HCT116 (cell line): ENCODE measurements at regions not wholly inside any gene's neighbourhood (a gene's known extent, or its start where the extent isn't known, plus 50 kb on each side); places are given as distances from the start of the nearest gene placed in this dataset.

ENCODE experiments used
- ATAC-seq: fragments of 200-7000 bp; cut with Tn5 transposase; 2 replicates; pipeline ENCODE4 v1.9.1; 2020; ENCODE audit warnings: mild to moderate bottlenecking, moderate library complexity
- BruUV-seq: library from RNA; stranded (reverse); fragments of 400-500 nt; replicated peaks from 2 replicates; lab custom pipeline; 2021; lab: Mats Ljungman, UMichigan
- CTCF ChIA-PET: fragments of 300-600 bp; sonication (Branson Sonifier 250); formaldehyde crosslinking; loops from one replicate; lab custom pipeline; 2021; ENCODE audit warnings: antibody characterized with exemption; lab: Charles Lee
- POLR2A ChIA-PET: fragments of 300-600, 350-600 bp; sonication (Branson Sonifier 250); formaldehyde crosslinking; loops from one replicate; lab custom pipeline; 2021; ENCODE audit warnings: antibody characterized with exemption; lab: Charles Lee
- RAD21 ChIA-PET, 2 experiments: fragments of 300-600 bp; sonication (Branson Sonifier 250); formaldehyde crosslinking; loops; one replicate each; lab custom pipeline; 2023; ENCODE audit warnings: low total read pairs in 2 of 2; ENCODE audit not compliant: uncharacterized antibody in 2 of 2, unreplicated experiment in 2 of 2, low non-redundant PET in 1 of 2; lab: Charles Lee
- DNase-seq: peaks from one replicate; pipeline ENCODE4 v3.0.0-alpha.2; 2010; ENCODE audit warnings: low read depth, low spot score
- H2AFZ ChIP-seq: fragments of 200-600 bp; shearing (Covaris generic), sonication (generic); 2 replicates; pipeline ENCODE4 v1.6.1; 2017; ENCODE audit warnings: low read depth, mixed run types, mixed read lengths, antibody characterized with exemption, low read length; ENCODE audit not compliant: poor library complexity, severe bottlenecking
- H3K27ac ChIP-seq: 2 replicates; pipeline ENCODE4 v1.5.1; 2012; ENCODE audit warnings: low read depth, low read length
- H3K27me3 ChIP-seq: fragments of 200-600 bp; sonication (generic); 2 replicates; pipeline ENCODE4 v1.6.1; 2016; ENCODE audit warnings: mixed run types, low read length, mixed read lengths; ENCODE audit not compliant: insufficient read depth
- H3K36me3 ChIP-seq, 2 experiments: fragments of 200-500 bp in 1 of 2; fragments of 200-600 bp in 1 of 2; sonication (Bioruptor generic) in 1 of 2; sonication (generic) in 1 of 2; 2 replicates each; pipeline versions ENCODE4 v1.5.1 to v1.6.1; 2014 to 2016; ENCODE audit warnings: low read length in 2 of 2, inconsistent platforms in 1 of 2, mixed read lengths in 1 of 2, mixed run types in 1 of 2; ENCODE audit not compliant: insufficient read depth in 2 of 2, control insufficient read depth in 1 of 2
- H3K4me1 ChIP-seq, 2 experiments: fragments of 200-600 bp in 1 of 2; sonication (generic) in 1 of 2; 2 replicates each; pipeline versions ENCODE4 v1.5.1 to v1.6.1; 2012 to 2017; ENCODE audit warnings: low read length in 2 of 2, inconsistent platforms in 1 of 2, mild to moderate bottlenecking in 1 of 2, mixed read lengths in 1 of 2, mixed run types in 1 of 2, moderate library complexity in 1 of 2; ENCODE audit not compliant: insufficient read depth in 2 of 2, control insufficient read depth in 1 of 2
- H3K4me2 ChIP-seq: fragments of 200-600 bp; sonication (generic); 2 replicates; pipeline ENCODE4 v1.6.1; 2017; ENCODE audit warnings: mixed run types, low read length, mixed read lengths
- H3K4me3 ChIP-seq, 2 experiments: fragments of 200-600 bp in 1 of 2; sonication (generic) in 1 of 2; replicated peaks in 1 of 2; 2 replicates each; pipeline ENCODE4 v1.5.1; 2011 to 2016; ENCODE audit warnings: low read length in 2 of 2, control low read depth in 1 of 2, low read depth in 1 of 2, mild to moderate bottlenecking in 1 of 2, mixed read lengths in 1 of 2, mixed run types in 1 of 2
- H3K79me2 ChIP-seq: fragments of 200-600 bp; sonication (generic); 2 replicates; pipeline ENCODE4 v1.6.1; 2017; ENCODE audit warnings: mild to moderate bottlenecking, mixed run types, low read length, moderate library complexity, mixed read lengths; ENCODE audit not compliant: insufficient read depth
- H3K9ac ChIP-seq: fragments of 200-600 bp; sonication (generic); 2 replicates; pipeline ENCODE4 v1.6.1; 2016; ENCODE audit warnings: low read length, mixed read lengths
- H3K9me2 ChIP-seq: fragments of 200-600 bp; sonication (generic), shearing (Covaris generic); 2 replicates; pipeline ENCODE4 v1.6.1; 2017; ENCODE audit warnings: mixed run types, mild to moderate bottlenecking, moderate library complexity; ENCODE audit not compliant: insufficient read depth
- H3K9me3 ChIP-seq, 2 experiments: fragments of 200-500 bp in 1 of 2; fragments of 200-600 bp in 1 of 2; sonication (Bioruptor generic) in 1 of 2; sonication (generic) in 1 of 2; 2 replicates each; pipeline ENCODE4 v1.6.1; 2014 to 2017; ENCODE audit warnings: low read length in 2 of 2, mixed read lengths in 2 of 2, inconsistent platforms in 1 of 2, low read depth in 1 of 2, mild to moderate bottlenecking in 1 of 2, mixed run types in 1 of 2, moderate library complexity in 1 of 2; ENCODE audit not compliant: control insufficient read depth in 1 of 2, insufficient read depth in 1 of 2
- H4K20me1 ChIP-seq: fragments of 200-600 bp; sonication (generic), shearing (Covaris generic); 2 replicates; pipeline ENCODE4 v1.6.1; 2017; ENCODE audit warnings: mixed run types, mild to moderate bottlenecking, moderate library complexity; ENCODE audit not compliant: insufficient read depth
- ATF3 ChIP-seq: IDR thresholded peaks from 2 replicates; pipeline ENCODE4 v1.6.1; 2012
- EZH2 ChIP-seq: fragments of 200-600 bp; sonication (generic); IDR thresholded peaks from 2 replicates; pipeline ENCODE4 v1.6.1; 2017; ENCODE audit warnings: antibody characterized with exemption, mixed run types
- EZH2phosphoT487 ChIP-seq: fragments of 200-600 bp; IDR thresholded peaks from 2 replicates; pipeline ENCODE4 v1.6.1; 2018; ENCODE audit warnings: antibody characterized with exemption, borderline replicate concordance
- MAX ChIP-seq: IDR thresholded peaks from 2 replicates; pipeline ENCODE4 v1.6.1; 2012
- POLR2A ChIP-seq: IDR thresholded peaks from 2 replicates; pipeline ENCODE4 v1.7.0; 2011; ENCODE audit warnings: borderline replicate concordance; ENCODE audit not compliant: insufficient read depth, insufficient read length; ENCODE audit errors: extremely low read depth
- REST ChIP-seq: IDR thresholded peaks from 2 replicates; pipeline ENCODE4 v1.6.1; 2012; ENCODE audit warnings: low read depth
- SIN3A ChIP-seq: IDR thresholded peaks from 2 replicates; pipeline ENCODE4 v1.6.1; 2012; ENCODE audit warnings: low read depth
- SP1 ChIP-seq: IDR thresholded peaks from 2 replicates; pipeline ENCODE4 v1.6.1; 2012; ENCODE audit warnings: low read depth
- SRF ChIP-seq: IDR thresholded peaks from 2 replicates; pipeline ENCODE4 v1.6.1; 2012; ENCODE audit warnings: low read depth
- YY1 ChIP-seq: IDR thresholded peaks from 2 replicates; pipeline ENCODE4 v1.6.1; 2011; ENCODE audit warnings: low read length, low read depth, moderate library complexity, mild to moderate bottlenecking; ENCODE audit not compliant: insufficient replicate concordance; ENCODE audit errors: extremely low read depth
- ZBTB33 ChIP-seq: IDR thresholded peaks from 2 replicates; pipeline ENCODE4 v1.6.1; 2011; ENCODE audit warnings: mild to moderate bottlenecking, low read length, moderate library complexity; ENCODE audit not compliant: insufficient replicate concordance; ENCODE audit errors: extremely low read depth
- ZFX ChIP-seq: fragments of 450-650 bp; IDR thresholded peaks from 2 replicates; pipeline ENCODE4 v1.6.1; 2017
- intact Hi-C: fragments of 100-400 bp; cut with micrococcal nuclease; formaldehyde crosslinking; loops from 2 replicates; pipeline ENCODE4 v1.10.0; 2022

GRCh38 chr2:239779584-239779983 is 245.6 kb downstream of the NDUFA10 start:
- no peak overlapping the region for H3K4me2 ChIP-seq
- no peak for TF ChIP-seq REST
- no peak for TF ChIP-seq EZH2
- no peak for TF ChIP-seq ZFX
- no peak for TF ChIP-seq MAX
- TF ChIP-seq ZBTB33, result no peak
- no peak for TF ChIP-seq SIN3A
- TF ChIP-seq POLR2A, result no peak
- TF ChIP-seq YY1, result no peak
- TF ChIP-seq SP1, result no peak
- no peak for TF ChIP-seq EZH2phosphoT487
- TF ChIP-seq SRF, result no peak
- TF ChIP-seq ATF3, result no peak
- CTCF ChIA-PET, result no interaction called here
- no peak for ATAC-seq
- H3K27ac ChIP-seq, result no peak overlapping the region
- DNase-seq, result no peak
- no peaks in the 10 kb centered on the region for H3K9me3 ChIP-seq
- no peaks in the 10 kb centered on the region; the same call in 1 of the 2 replicates for H4K20me1 ChIP-seq
- H3K79me2 ChIP-seq, result no peaks in the 10 kb centered on the region
- intact Hi-C loops, result no loop called here
- no peak overlapping the region for H2AFZ ChIP-seq
- POLR2A ChIA-PET, result no interaction called here
- no peak overlapping the region for H3K4me3 ChIP-seq
- H3K9ac ChIP-seq, result no peak overlapping the region
- H3K27me3 ChIP-seq, result peaks cover 27% of the 10 kb centered on the region; the same call in 1 of the 2 replicates
- RAD21 ChIA-PET, result no interaction called here
- H3K36me3 ChIP-seq, result no peaks in the 10 kb centered on the region
- no TSS peak for BruUV-seq
- H3K4me1 ChIP-seq, result no peaks in the 10 kb centered on the region
- H3K9me2 ChIP-seq, result no peaks in the 10 kb centered on the region
